SIG-M5 treated with dmso at 0.1 percent for 504 hours (cell line): ENCODE measurements at regions not wholly inside any gene's neighbourhood (a gene's known extent, or its start where the extent isn't known, plus 50 kb on each side); places are given as distances from the start of the nearest gene placed in this dataset.
"Not testable (repeated sequence)": the region's sequence is repeated elsewhere in the genome, so short reads cannot be mapped to it uniquely, and the experiment has no call there.

Experiments used
- DNase-seq: peaks from one replicate; lab custom pipeline; 2025; ENCODE audit not compliant: unreplicated experiment; lab: John Stamatoyannopoulos, UW

DNA sequence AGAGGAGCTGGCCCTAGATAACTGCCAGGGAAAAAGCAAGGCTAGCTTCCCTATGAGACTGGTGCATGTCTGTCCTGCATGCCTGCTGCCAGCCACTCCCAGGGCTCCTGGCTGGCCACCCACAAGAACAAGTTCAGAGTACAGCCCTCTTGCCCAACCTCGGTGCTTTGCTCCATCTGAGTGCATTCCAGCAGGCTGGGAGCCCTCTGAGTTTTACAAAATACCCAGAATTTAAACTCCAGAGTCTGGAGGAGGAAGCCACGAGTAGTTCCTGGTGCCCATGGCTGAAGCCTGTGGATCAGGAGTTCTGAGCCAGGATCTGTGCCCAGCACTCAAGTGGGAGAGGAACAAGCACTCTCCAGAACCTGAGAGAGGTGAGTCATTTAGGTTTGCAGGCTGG, 111.6 kb downstream of the MAGEE2 start:
- DNase-seq: no peak

DNA sequence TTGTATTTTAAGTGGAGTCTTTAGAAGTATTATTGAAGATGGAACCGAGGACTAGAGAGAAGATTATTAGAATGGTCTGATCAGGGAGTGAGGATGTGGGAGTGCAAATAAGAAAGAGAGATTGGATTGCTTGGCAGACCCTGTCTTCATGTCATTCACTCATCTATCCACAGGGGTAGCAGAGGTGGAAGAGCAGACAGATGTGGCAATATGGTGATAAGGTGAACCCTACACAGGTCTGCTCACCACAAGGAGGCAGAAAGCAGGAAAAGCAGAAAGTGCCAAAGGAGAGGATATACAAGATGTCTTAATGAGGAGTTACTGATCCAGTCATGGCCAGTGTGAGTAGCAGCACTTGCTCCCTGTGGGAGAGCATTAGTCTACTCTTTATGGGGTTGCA, 129.4 kb downstream of the MAGEE2 start:
- no peak for DNase-seq

DNA sequence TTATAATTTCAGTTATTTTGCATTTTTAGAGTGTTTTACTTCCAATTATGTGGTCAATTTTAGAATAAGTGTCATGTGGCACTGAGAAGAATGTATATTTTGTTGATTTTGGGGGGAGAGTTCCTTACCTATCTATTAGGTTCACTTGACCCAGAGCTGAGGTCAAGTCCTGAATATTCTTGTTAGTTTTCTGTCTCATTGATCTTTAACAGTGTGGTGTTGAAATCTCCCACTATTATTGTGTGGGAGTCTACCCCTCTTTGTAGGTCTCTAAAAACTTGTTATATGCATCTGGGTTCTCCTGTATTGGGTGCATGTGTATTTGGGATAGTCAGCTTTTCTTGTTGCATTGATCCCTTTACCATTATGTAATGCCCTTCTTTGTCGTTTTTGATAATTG, 127.0 kb upstream of the ZDHHC15 start:
- DNase-seq: no peak

DNA sequence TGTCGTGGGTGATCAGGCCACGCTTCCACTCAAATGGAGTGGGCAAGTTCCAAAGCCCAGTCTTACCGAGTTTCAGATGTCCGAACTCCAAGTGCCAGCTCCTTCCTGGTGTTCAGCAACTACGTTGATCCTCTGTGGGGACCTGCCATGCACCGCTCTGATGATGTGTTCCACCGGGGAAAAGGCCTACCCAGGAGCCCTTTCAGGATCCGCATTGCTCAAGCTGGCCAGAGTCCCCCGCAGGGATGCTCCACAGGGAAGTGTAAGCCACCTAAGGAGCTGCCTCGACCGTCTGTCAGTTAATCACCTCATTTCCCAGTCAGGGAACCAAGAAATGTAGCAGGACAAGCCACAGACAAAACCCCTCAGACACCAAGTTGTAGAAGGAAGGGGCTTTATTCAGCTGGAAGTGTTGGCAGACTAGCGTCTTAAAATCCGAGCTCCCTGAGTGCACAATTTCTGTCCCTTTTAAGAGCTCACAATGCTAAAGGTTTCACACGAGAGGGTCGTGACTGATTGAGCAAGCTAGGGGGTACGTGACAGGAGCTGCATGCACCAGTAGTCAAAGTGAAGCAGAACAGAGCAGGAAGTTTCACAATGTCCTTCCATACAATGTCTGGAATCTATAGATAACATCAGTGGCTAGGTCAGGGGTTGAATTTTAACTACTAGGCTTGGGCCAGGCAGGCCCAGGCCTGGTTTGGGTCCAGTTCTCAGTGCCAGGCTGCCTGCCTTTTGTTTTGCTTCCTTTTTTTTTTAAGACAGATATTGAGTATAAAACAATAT, 126.2 kb upstream of the ZDHHC15 start:
- DNase-seq: no peak

DNA sequence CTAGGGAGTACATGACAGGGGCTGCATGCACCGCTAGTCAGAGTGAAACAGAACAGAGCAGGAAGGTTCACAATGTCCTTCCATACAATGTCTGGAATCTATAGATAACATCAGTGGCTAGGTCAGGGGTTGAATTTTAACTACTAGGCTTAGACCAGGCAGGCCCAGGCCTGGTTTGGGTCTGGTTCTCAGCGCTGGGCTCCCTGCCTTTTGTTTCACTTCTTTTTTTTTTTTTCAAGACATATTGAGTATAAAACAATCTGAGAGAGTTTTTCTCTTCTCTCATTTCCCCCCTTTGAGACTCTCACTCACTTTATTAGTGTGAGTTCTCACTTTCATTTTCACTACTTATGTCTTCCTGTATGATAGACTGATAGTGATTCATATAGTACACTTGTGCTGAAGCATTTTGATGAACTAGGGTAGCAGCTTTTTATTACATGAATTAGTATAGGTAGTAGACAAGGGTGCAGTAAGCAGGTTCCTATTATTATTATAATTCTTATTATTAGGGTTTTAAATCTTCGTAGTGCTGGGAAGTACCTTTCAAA, 120.0 kb upstream of the ZDHHC15 start:
- no peak for DNase-seq

DNA sequence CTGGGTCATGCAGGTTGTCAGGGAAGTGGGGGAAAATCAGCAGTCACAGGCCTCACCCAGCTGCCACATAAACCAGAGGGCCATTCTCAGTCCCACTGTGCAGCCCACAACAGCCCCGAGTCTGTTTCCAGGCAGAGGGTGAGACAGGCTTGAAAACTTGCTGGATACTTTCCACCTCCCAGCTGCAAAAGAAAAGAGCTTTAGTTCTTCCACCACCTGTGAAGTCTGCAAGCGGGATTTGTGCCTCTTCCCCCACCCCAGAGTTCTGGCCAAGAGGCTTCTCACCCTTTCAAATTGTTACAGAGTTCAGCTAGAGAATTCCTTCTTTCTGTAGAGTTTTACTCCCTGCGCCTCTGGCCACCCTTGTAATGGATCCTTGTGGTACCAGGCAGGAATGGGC, 115.5 kb upstream of the ZDHHC15 start:
- DNase-seq: no peak

DNA sequence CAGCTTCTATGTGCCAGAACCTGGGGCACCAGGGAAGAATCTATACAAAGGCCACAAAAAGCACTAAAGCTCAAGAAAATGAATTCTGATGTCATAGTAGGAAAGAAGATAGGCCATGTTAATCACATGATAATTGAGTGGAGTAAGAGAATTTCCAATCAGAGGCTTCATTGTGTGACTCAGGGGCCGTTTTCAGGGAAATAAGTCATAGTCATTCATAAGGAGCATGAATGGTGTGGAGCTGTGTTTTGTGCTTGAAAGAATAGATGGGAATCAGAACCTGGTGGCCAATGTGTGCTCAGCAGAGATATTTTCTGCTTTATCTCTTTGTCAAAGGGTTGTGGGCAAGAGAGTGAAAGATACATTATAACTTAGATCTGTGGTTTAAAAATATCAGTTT, 102.4 kb upstream of the ZDHHC15 start:
- DNase-seq: no peak

DNA sequence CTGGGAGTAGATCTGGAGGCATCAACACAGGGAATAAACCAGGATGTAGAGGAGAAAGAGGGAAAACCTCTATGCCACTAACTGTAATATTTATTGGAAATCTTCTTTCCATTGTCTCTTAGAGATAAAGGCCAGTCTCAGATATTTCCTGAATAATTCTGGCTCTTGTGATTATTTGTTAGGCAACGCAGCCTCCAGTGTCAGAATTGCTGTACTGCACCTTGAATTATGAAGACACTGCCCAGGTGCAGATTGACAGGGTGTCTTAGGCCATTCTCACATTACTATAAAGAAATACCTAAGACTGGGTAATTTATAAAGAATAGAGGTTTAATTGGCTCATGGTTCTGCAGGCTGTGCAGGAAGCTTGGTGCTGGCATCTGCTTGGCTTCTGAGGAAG, 100.7 kb upstream of the ZDHHC15 start:
- no peak for DNase-seq

DNA sequence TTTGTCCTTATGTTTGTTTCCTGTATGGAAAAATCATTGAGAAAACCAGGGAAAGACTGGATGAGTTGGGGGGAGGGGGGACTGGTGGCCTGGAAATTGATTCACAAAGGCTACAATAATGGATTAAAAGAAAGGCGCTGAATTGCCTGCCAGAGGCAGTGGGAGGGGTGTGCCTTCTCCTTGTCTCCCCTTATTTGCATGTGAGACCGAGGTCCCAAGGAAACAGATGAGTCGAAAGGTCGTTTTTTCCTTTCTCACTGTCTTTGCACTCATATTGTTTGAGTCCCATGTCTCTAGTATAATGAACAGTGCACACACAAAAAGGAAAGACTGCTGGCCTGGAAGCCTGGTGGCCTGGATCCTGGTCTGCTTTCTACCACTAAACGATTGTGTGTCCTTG, 86.6 kb upstream of the ZDHHC15 start:
- no peak for DNase-seq

DNA sequence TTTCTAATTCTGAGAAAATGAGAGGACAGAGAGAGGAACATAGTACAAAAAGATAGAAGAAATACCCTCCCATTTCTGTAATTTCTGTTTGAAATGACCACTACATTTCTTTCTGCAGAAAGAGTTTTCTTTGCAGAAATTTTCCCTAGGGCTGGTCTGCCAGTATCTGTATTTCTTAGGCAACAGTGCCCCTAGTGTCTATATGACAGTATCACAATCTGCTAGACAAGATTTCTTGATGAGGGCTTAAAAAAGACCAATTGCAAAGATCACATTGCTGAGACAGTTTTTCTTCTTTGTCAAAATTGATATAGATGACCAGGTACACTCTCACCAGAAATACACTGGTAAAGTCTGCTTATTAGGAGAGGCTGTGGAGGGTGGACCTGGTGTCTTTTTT, 81.0 kb upstream of the ZDHHC15 start:
- DNase-seq: peak; percentile 23

DNA sequence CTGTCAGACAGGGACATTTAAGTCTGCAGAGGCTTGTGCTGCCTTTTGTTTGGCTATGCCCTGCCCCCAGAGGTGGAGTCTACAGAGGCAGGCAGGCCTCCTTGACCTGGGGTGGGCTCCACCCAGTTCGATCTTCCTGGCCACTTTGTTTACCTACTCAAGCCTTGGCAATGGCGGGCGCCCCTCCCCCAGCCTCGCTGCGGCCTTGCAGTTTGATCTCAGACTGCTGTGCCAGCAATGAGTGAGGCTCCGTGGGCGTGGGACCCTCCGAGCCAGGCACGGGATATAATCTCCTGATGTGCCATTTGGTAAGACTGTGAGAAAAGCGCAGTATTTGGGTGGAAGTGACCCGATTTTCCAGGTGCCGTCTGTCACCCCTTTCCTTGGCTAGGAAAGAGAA, 79.2 kb upstream of the ZDHHC15 start:
- DNase-seq: not testable (repeated sequence)

DNA sequence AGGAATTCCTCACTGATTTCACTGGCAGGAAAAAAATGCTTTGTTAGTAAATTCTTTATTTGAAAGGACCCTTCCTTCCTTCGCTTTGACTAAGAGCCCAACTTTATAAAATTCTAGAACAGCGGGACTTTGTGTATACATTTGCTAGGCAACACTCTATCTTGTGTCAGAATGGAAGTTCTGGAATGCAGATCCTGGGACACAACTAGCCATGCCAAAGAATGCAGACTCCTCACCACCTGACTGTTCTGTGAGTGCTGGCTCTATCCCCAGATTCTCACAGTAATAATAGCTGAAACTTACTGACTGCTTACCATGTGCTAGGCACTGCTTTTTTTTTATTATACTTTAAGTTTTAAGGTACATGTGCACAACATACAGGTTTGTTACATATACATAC, 73.3 kb upstream of the ZDHHC15 start:
- no peak for DNase-seq

DNA sequence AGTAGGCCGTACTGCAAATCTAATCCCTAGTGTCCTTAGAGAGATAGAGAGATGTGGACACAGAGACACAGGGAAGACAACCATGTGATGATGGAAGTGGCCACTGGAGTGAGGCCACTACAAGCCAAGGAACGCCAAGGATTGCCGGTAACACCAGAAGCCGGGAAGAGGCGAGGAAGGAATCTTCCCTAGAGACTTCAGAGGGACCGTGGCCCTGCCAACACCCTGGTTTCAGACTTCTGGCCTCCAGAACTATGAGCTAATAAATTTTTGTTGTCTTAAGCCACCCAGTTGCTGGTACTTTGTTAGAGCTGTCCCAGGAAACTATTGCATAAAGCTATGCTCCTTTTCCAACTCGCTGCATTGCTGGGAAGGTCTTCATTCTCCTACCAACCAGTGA, 70.3 kb upstream of the ZDHHC15 start:
- not testable (repeated sequence) for DNase-seq

DNA sequence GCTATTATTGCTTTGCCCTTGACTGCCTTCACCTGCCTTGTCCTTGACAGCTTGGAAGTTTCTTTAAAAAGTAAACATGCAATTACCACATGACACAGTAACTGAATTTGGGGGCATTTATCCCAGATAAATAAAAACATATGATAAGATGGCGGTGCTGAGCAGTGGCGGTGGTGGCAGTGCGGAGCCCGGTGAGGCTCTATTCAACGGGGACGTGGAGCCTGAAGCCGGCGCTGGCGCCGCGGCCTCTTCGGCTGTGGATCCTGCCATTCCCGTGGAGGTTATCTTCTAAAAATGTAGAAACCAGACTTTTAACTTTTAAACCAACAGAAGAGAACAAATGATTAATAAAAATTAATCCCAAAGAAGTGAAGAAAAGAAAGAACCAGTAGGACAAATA, 59.7 kb upstream of the ZDHHC15 start:
- DNase-seq: no peak
